Mucosa of descending colon (tissue), 3 donors: ENCODE measurements at regions not wholly inside any gene's neighbourhood (a gene's known extent, or its start where the extent isn't known, plus 50 kb on each side); places are given as distances from the start of the nearest gene placed in this dataset.

Experiments used
- ATAC-seq: fragments of 200-7000 bp; cut with Tn5 transposase; one replicate; pipeline ENCODE4 v1.9.1; 2020; ENCODE audit warnings: mild to moderate bottlenecking, moderate library complexity
- DNase-seq, 3 donors: peaks; one replicate each; pipeline ENCODE4 v3.0.0-alpha.2; 2020
- H3K36me3 ChIP-seq: fragments of 200-600 bp; one replicate; pipeline ENCODE4 v1.8.0; 2021; ENCODE audit warnings: low read depth, mild to moderate bottlenecking
- H3K4me1 ChIP-seq: fragments of 200-600 bp; one replicate; pipeline ENCODE4 v1.8.0; 2021; ENCODE audit warnings: low read depth, mild to moderate bottlenecking
- H3K4me3 ChIP-seq: fragments of 200-600 bp; one replicate; pipeline ENCODE4 v1.8.0; 2021; ENCODE audit warnings: mild to moderate bottlenecking
- H3K9me3 ChIP-seq: fragments of 200-600 bp; one replicate; pipeline ENCODE4 v1.8.0; 2021; ENCODE audit warnings: mild to moderate bottlenecking
- CTCF ChIP-seq: fragments of 200-600 bp; IDR thresholded peaks from one replicate; pipeline ENCODE4 v1.8.0; 2022; ENCODE audit warnings: antibody characterized with exemption, mild to moderate bottlenecking
- intact Hi-C, 2 donors: fragments of 100-400 bp; cut with DNase I in 1 of 2; cut with micrococcal nuclease in 1 of 2; formaldehyde crosslinking; loops; one replicate each; pipeline versions ENCODE4 v1.11.0 to v1.11.1; 2022; cut with DNase I, micrococcal nuclease
- donor health status: DM: no; HTN: no; CAD: no; lungs with moderate emphysema.
- donor health status: DM: no; HTN: no; CAD: no.
- donor health status: DM: no; HTN: yes; CAD: no.

- Histone ChIP-seq H3K36me3 (no peaks in the 10 kb centered on the region), H3K4me1 (no peaks in the 10 kb centered on the region), H3K4me3 (no peak overlapping the region), H3K9me3 (no peaks in the 10 kb centered on the region)
- DNase-seq (no peak), ATAC-seq (no peak)
- no peak for TF ChIP-seq CTCF
- intact Hi-C loops = no loop called here
Measured at GRCh38 chr15:75100679-75101078, 77.3 kb downstream of the PPCDC start.

GRCh38 chr15:75104804-75105557 is 81.6 kb downstream of the PPCDC start:
- ATAC-seq (peak; percentile 84), DNase-seq (peak in 1 of 3 donors; percentile 55)
- Histone ChIP-seq H3K4me3 (no peak overlapping the region), H3K9me3 (no peaks in the 10 kb centered on the region), H3K4me1 (no peaks in the 10 kb centered on the region), H3K36me3 (no peaks in the 10 kb centered on the region)
- intact Hi-C loops = no loop called here
- TF ChIP-seq CTCF = no peak

- Histone ChIP-seq H3K4me3 (no peak overlapping the region), H3K4me1 (no peaks in the 10 kb centered on the region), H3K9me3 (no peaks in the 10 kb centered on the region), H3K36me3 (no peaks in the 10 kb centered on the region)
- TF ChIP-seq CTCF = no peak
- ATAC-seq (no peak), DNase-seq (no peak)
- intact Hi-C loops = no loop called here
Measured at GRCh38 chr15:75107516-75107907, 84.1 kb downstream of the PPCDC start.

GRCh38 chr15:75107908-75108838 is 84.8 kb downstream of the PPCDC start:
- ATAC-seq = peak; percentile 60
- TF ChIP-seq CTCF = no peak
- DNase-seq = peak; percentile 32 to 79 (median 47)
- no peak overlapping the region for H3K4me3 ChIP-seq
- no peaks in the 10 kb centered on the region for H3K9me3 ChIP-seq
- H3K4me1 ChIP-seq = no peaks in the 10 kb centered on the region
- H3K36me3 ChIP-seq = no peaks in the 10 kb centered on the region
- intact Hi-C loops = no loop called here

- intact Hi-C loops = no loop called here
- TF ChIP-seq CTCF = no peak
- no peak for DNase-seq
- no peak for ATAC-seq
- H3K9me3 ChIP-seq = no peaks in the 10 kb centered on the region
- H3K4me1 ChIP-seq = no peaks in the 10 kb centered on the region
- H3K36me3 ChIP-seq = no peaks in the 10 kb centered on the region
- H3K4me3 ChIP-seq = no peak overlapping the region
Measured at GRCh38 chr15:75109021-75109735, 85.8 kb downstream of the PPCDC start.
